ENCODE measurements at regions not wholly inside any gene's neighbourhood (a gene's known extent, or its start where the extent isn't known, plus 50 kb on each side); places are given as distances from the start of the nearest gene placed in this dataset.
"Not testable (repeated sequence)": the region's sequence is repeated elsewhere in the genome, so short reads cannot be mapped to it uniquely, and the experiment has no call there.

DNA sequence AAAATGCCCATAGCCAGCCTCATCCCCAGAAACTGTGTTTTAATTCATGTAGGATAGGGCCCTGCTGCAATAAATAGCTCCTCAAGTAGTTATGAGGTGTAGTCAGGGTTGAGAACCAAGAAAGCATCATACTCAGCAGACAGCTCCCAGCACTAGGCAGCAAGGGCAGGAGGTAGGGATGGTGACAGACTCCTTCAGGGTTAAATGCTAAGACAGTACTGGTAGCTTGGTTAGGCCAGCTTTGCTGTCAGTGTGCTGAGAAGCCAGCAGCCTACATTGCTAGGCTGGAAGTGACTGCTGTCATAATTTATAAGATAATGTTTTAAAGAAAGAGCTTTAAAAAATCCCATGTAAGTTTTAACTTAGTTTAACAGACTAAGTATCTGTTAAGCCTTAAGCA is 113.9 kb upstream of the IMMP2L start:
- in situ Hi-C loops (cut with MboI; ENCODE audit: low pct_unique_long_range_greater_than_20kb, low sequenced_read_pairs), result no loop called here
- DNase-seq, result no peak

- in situ Hi-C loops (cut with MboI; ENCODE audit: low pct_unique_long_range_greater_than_20kb, low sequenced_read_pairs), result no loop called here
- DNase-seq, result no peak
Measured at GRCh38 chr7:111672901-111673300, 110.6 kb upstream of the IMMP2L start.

- no peak for DNase-seq
- in situ Hi-C loops (cut with MboI; ENCODE audit: low pct_unique_long_range_greater_than_20kb, low sequenced_read_pairs), result no loop called here
Measured at GRCh38 chr7:111671927-111672326, 109.6 kb upstream of the IMMP2L start.

DNA sequence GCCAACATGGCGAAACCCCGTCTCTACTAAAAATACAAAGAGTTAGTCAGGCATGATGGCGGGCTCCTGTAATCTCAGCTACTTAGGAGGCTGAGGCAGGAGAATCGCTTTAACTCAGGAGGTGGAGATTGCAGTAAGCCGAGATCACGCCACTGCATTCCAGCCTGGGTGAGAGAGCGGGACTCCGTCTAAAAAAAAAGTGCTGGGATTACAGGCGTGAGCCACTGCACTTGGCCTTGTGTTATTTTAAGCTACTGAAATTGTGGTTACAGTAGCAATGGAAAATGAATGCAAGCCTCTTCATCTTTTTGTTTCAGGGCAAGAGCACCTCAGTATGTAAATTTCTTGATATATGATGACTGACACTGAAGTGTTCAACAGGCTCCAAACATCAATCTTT is 106.4 kb upstream of the IMMP2L start:
- in situ Hi-C loops (cut with MboI; ENCODE audit: low pct_unique_long_range_greater_than_20kb, low sequenced_read_pairs), result no loop called here
- no peak for DNase-seq

- DNase-seq, result no peak
Measured at GRCh38 chr7:111667488-111667887, 105.2 kb upstream of the IMMP2L start.

DNA sequence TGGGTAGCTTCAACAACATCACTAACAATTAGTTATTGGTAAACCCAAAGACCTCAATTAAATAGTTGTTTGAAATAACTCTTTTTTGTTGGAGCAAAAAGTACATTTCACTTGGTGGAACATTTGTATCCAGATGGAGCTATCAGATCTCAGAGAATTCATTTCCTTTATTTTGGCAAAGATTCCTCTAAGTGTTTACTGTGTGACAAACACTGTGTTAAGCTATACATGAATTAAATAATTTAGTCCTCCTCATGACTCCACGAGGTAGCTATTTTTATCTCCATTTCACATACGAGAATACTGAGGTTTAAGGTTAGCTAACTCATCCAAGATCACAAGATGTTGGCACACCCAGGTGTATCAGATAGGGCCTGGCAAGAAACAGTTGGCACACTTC is 104.0 kb upstream of the IMMP2L start:
- DNase-seq, result no peak
- in situ Hi-C loops (cut with MboI; ENCODE audit: low pct_unique_long_range_greater_than_20kb, low sequenced_read_pairs), result no loop called here

More at GRCh38 chr7:111667488-111667887, 105.2 kb upstream of the IMMP2L start:
- in situ Hi-C loops (cut with MboI; ENCODE audit: low pct_unique_long_range_greater_than_20kb, low sequenced_read_pairs), result no loop called here

- DNase-seq, result no peak
- in situ Hi-C loops (cut with MboI; ENCODE audit: low pct_unique_long_range_greater_than_20kb, low sequenced_read_pairs), result no loop called here
Measured at GRCh38 chr7:111663771-111664170, 101.5 kb upstream of the IMMP2L start.

- DNase-seq, result no peak
- in situ Hi-C loops (cut with MboI; ENCODE audit: low pct_unique_long_range_greater_than_20kb, low sequenced_read_pairs), result no loop called here
Measured at GRCh38 chr7:111662386-111662785, 100.1 kb upstream of the IMMP2L start.

GRCh38 chr7:111660478-111660877 is 98.2 kb upstream of the IMMP2L start:
- in situ Hi-C loops (cut with MboI; ENCODE audit: low pct_unique_long_range_greater_than_20kb, low sequenced_read_pairs), result no loop called here
- DNase-seq, result peak; percentile 19

- in situ Hi-C loops (cut with MboI; ENCODE audit: low pct_unique_long_range_greater_than_20kb, low sequenced_read_pairs), result no loop called here
Measured at GRCh38 chr7:111658546-111658945, 96.3 kb upstream of the IMMP2L start.

DNA sequence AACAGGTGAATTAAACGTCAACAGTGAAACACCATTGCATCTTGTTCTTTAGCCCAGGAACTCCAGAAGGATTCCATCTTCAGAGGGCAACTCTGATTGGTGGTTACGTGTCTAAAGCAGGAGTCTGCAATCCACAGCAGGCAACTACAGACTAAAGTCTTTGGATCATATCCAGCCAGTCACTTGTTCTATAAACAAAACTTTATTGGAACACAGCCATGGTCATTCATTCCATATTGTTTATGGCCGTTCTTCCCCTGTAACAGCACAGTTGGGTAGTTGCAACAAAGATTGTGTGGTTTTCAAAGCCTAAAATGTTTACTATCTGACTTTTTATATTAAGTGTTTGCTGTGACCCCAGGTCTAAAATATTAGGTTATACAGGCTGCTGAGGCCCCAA is 94.7 kb upstream of the IMMP2L start:
- no peak for DNase-seq
- in situ Hi-C loops (cut with MboI; ENCODE audit: low pct_unique_long_range_greater_than_20kb, low sequenced_read_pairs), result no loop called here

More at GRCh38 chr7:111658546-111658945, 96.3 kb upstream of the IMMP2L start:
- DNase-seq, result no peak

DNA sequence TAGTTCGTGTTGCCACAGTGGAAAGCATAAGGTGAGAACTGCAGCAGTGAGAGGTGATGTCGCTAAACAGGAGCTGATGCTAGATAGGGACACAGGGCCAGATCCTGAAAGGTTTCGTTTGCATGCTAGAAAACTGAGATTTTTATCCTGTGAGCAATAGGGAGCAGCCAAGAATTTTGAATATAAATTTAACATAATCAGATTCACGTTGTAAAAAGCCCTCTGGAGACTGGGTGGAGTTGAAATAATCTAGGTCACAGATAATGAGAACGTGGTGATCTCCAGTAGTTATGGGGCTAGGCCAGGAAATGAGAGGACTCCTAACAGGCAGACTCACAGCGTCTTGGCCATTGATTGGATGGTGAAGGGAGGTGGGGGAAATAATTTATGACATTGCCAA is 92.1 kb upstream of the IMMP2L start:
- DNase-seq, result no peak
- in situ Hi-C loops (cut with MboI; ENCODE audit: low pct_unique_long_range_greater_than_20kb, low sequenced_read_pairs), result no loop called here

DNA sequence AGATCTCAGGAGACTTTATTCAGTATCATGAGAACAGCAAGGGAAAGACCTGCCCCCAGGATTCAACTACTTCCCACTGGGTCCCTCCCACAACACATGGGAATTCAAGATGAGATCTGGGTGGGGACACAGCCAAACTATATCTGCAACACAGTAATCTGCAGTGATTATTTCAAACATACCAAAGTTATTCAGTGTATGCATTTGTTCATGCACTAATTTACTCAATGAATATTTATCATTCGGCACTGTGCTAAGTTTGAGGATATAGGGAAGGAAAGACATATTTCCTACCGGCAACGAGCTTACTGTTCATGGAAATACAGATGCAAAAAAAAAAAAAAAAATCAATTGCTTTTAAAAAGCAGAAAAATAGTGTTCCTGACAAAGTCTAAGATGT is 91.6 kb upstream of the IMMP2L start:
- in situ Hi-C loops (cut with MboI; ENCODE audit: low pct_unique_long_range_greater_than_20kb, low sequenced_read_pairs), result no loop called here

DNA sequence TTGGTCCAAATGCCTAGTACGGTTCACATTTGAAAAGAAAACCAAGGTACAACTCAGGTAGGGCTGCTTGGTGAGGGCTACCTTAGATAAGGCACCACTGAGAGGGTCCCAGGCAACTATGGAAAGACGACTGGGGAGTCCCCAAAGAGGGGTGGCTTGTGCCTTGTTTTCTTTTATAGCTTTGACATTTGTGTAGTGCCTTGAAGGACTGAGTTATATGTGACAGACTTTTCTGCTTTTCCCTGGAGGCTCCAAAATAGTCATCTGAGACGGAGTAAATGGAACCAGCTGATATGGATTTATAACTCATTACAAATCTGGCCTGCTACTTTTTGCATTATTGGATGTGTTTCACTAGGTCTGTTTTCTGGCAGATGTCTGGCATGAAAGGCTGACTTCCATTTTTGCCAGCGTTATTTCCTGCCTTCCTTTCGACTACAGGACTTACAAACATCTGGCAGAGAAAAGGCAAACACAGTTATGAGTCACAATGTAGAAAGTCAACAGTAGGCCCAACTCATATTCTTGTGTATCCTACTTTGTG is 88.2 kb upstream of the IMMP2L start:
- no peak for DNase-seq
- in situ Hi-C loops (cut with MboI; ENCODE audit: low pct_unique_long_range_greater_than_20kb, low sequenced_read_pairs), result no loop called here

More for the DNA sequence above, 91.6 kb upstream of the IMMP2L start:
- no peak for DNase-seq

DNA sequence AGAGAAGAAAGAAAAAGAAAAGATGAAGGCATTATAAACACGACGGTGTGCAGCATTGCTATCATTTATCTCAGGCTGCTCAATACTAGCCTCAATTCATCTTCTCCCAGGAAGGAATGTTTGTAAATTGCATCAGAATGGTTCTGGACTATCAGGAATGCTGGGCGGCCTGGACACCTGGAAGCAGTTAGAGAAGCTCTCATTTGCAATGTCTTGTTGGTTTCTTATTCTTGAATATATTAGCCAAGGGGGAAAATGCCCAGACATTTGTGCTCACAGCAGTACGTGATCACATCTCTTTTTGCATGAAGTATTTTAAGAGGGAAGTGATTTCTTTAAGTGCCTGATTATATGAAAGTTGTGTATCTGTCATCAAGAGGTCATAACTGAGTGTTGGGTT is 85.6 kb upstream of the IMMP2L start:
- no peak for DNase-seq
- in situ Hi-C loops (cut with MboI; ENCODE audit: low pct_unique_long_range_greater_than_20kb, low sequenced_read_pairs), result no loop called here

DNA sequence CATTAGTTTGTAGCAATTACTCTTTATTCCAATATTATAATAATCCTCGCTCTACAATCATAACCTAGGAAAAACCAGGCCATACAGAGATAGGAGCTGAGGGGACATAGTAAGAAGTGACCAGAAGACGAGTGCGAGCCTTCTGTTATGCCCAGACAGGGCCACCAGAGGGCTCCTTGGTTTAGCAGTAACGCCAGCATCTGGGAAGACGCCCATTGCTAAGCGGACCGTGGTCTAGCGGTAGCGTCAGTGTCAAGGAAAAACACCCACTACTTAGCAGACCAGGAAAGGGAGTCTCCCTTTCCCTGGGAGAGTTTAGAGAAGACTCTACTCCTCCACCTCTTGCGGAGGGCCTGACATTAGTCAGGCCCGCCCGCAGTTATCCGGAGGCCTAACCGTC is 82.3 kb upstream of the IMMP2L start:
- in situ Hi-C loops (cut with MboI; ENCODE audit: low pct_unique_long_range_greater_than_20kb, low sequenced_read_pairs), result not testable (repeated sequence)
- DNase-seq, result peak; percentile 10

DNA sequence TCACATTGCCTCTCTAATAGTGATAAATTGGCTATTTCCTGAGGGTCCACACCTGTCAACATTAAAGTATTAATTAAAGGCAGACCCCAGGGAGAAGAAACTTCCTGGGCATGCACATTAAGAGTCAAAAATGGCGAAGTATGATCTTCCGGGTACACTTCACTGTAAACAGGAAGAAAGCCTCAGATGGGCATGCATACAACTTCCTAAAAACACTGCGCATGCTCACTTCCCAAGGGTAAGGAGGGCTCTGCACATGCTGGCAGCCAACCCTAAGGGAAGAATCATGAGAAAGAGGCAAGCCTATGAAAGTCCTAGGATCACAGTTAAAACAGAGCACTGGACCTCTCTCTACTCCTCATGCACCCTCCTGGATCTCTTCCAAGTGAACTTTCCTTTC is 80.1 kb upstream of the IMMP2L start:
- DNase-seq, result no peak
- in situ Hi-C loops (cut with MboI; ENCODE audit: low pct_unique_long_range_greater_than_20kb, low sequenced_read_pairs), result no loop called here

DNA sequence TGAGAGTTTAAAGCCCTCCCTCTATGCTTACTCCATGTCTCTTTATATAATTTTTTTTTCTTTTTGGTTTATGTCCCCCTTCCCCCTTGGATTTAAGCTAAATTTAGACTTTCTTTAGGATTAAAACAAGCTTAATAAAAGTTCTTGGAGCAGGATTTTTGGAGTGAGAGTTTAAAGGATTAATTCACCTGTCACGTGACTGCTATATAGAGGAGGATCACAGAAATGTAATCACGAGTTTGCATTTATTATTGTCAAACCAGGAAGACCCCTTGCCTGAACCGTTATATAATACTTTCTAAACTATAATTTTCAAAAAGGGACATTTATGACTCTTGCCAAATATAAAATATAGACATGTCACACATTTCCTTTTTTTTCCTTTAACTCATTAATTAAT is 78.1 kb upstream of the IMMP2L start:
- in situ Hi-C loops (cut with MboI; ENCODE audit: low pct_unique_long_range_greater_than_20kb, low sequenced_read_pairs), result no loop called here
- no peak for DNase-seq

DNA sequence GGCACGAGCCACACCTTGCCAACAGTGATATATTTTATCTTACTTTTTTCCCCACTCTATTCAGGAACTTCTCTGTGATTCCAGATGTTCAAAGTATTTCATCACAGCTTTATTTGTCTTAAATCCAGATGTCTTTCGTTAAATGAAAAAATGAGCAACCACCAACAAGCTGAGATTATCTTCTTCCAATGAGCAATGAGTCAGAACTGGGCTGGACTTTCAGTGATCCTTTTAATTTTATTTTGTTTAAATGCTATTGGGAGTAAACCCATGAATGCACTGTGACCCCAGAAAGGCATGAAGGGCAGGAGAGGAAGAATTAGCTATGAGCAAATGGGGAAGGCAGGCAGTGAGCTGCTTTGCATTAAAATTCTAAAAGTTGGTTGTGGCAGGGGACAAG is 77.6 kb upstream of the IMMP2L start:
- in situ Hi-C loops (cut with MboI; ENCODE audit: low pct_unique_long_range_greater_than_20kb, low sequenced_read_pairs), result no loop called here
- no peak for DNase-seq

DNA sequence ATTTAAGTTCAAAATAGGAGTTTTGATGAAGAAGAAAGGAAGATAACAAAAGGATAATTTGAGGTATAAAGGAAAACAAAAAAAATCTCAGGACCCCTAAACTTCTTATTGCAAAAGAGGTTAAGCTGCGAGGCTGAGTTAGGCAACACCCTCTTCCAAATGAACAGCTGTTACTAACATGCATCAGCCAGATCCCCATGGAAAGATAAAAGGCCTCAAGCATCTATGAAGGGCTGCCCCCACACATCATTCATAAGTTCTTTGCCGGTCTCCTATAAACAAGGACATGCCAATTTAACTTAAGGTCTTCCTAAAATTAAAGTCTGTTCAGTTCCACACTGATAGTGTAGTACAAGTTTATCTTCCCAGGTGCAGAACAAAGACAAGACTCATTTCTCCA is 75.8 kb upstream of the IMMP2L start:
- in situ Hi-C loops (cut with MboI; ENCODE audit: low pct_unique_long_range_greater_than_20kb, low sequenced_read_pairs), result no loop called here
- no peak for DNase-seq

DNA sequence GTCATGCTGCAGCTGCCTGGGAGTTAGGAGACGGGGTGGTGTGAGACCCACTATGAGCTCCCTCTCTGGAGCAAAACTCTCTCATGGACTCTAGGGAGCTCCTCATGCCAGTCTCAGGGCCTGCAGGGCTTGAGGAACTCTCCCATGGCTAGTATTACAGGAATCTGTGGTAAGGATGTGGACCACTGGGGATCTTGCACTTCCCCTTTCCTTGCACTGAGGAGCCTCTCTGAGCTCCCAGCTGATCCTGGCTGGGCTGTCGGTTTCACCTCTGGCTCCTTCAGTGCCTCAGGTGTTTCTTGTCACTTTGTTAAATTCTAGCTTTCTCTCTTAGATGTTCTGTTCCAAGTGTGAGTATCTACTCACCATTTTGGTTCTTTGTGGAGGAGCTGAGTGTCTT is 71.6 kb upstream of the IMMP2L start:
- in situ Hi-C loops (cut with MboI; ENCODE audit: low pct_unique_long_range_greater_than_20kb, low sequenced_read_pairs), result no loop called here
- DNase-seq, result peak; percentile 14

GRCh38 chr7:111630862-111631261 is 68.6 kb upstream of the IMMP2L start:
- in situ Hi-C loops (cut with MboI; ENCODE audit: low pct_unique_long_range_greater_than_20kb, low sequenced_read_pairs), result no loop called here
- DNase-seq, result no peak

All from KBM-7 (cell line).